Panc1 (cell line): ENCODE measurements at regions not wholly inside any gene's neighbourhood (a gene's known extent, or its start where the extent isn't known, plus 50 kb on each side); places are given as distances from the start of the nearest gene placed in this dataset.

Experiments
- ATAC-seq: fragments of 200-7000 bp; cut with Tn5 transposase; 2 replicates; pipeline ENCODE4 v1.9.1; 2020; ENCODE audit warnings: mild to moderate bottlenecking, moderate library complexity
- BruUV-seq: library from RNA; stranded (reverse); fragments of 400-500 nt; replicated peaks from 2 replicates; lab custom pipeline; 2021; lab: Mats Ljungman, UMichigan
- CTCF ChIA-PET: fragments of 300-600 bp; sonication (Branson Sonifier 250); formaldehyde crosslinking; loops from one replicate; lab custom pipeline; 2022; ENCODE audit warnings: antibody characterized with exemption; lab: Charles Lee
- POLR2A ChIA-PET: fragments of 300-600 bp; sonication (Branson Sonifier 250); formaldehyde crosslinking; loops from one replicate; lab custom pipeline; 2022; ENCODE audit warnings: antibody characterized with exemption; lab: Charles Lee
- DNase-seq: peaks from one replicate; pipeline ENCODE4 v3.0.0-alpha.2; 2010; ENCODE audit warnings: low read depth, low spot score
- H3K27ac ChIP-seq: 2 replicates; pipeline ENCODE4 v1.5.1; 2011; ENCODE audit warnings: mild to moderate bottlenecking, low read length, inconsistent platforms
- H3K27me3 ChIP-seq: fragments of 200-500 bp; sonication (Bioruptor generic); 2 replicates; pipeline ENCODE4 v1.6.0; 2014; ENCODE audit warnings: low read length, inconsistent platforms; ENCODE audit not compliant: control insufficient read depth, insufficient read depth
- H3K36me3 ChIP-seq: fragments of 200-500 bp; sonication (Bioruptor generic); 2 replicates; pipeline ENCODE4 v1.5.1; 2014; ENCODE audit warnings: inconsistent platforms, mild to moderate bottlenecking, low read length, moderate library complexity; ENCODE audit not compliant: control insufficient read depth, insufficient read depth
- H3K4me1 ChIP-seq: 2 replicates; pipeline ENCODE4 v1.5.1; 2011; ENCODE audit warnings: inconsistent platforms, mild to moderate bottlenecking, low read length, moderate library complexity; ENCODE audit not compliant: control insufficient read depth, insufficient read depth
- H3K4me3 ChIP-seq, 2 experiments: 2 replicates each; pipeline ENCODE4 v1.5.1; 2011 to 2012; ENCODE audit warnings: low read depth in 2 of 2, low read length in 2 of 2, mild to moderate bottlenecking in 2 of 2, inconsistent platforms in 1 of 2, moderate library complexity in 1 of 2
- H3K9me3 ChIP-seq: fragments of 200-500 bp; sonication (Bioruptor generic); 2 replicates; pipeline ENCODE4 v1.5.1; 2014; ENCODE audit warnings: low read depth, mild to moderate bottlenecking, inconsistent platforms, low read length, moderate library complexity; ENCODE audit not compliant: control insufficient read depth, insufficient read depth
- CTCF ChIP-seq: fragments of 450-650 bp; IDR thresholded peaks from 2 replicates; pipeline ENCODE4 v1.5.1; 2017; ENCODE audit warnings: mild to moderate bottlenecking
- POLR2AphosphoS5 ChIP-seq: IDR thresholded peaks from 2 replicates; pipeline ENCODE4 v1.6.1; 2012; ENCODE audit warnings: mild to moderate bottlenecking, low read depth, low read length, moderate library complexity
- REST ChIP-seq, 2 experiments: IDR thresholded peaks; 2 replicates each; pipeline ENCODE4 v1.6.1; 2011 to 2012; ENCODE audit warnings: low read depth in 2 of 2, control low read depth in 1 of 2, low read length in 1 of 2, mild to moderate bottlenecking in 1 of 2, moderate library complexity in 1 of 2; ENCODE audit not compliant: insufficient read depth in 1 of 2
- SIN3A ChIP-seq: IDR thresholded peaks from 2 replicates; pipeline ENCODE4 v1.6.1; 2012; ENCODE audit warnings: low read depth, mild to moderate bottlenecking, low read length, moderate library complexity, borderline replicate concordance; ENCODE audit not compliant: insufficient read depth
- TCF7L2 ChIP-seq: IDR thresholded peaks from 2 replicates; pipeline ENCODE4 v1.6.1; 2011; ENCODE audit warnings: mild to moderate bottlenecking, low read depth, low read length, inconsistent platforms
- in situ Hi-C: cut with HindIII; loops from 2 replicates; pipeline ENCODE4 v1.10.0; 2016; ENCODE audit warnings: low sequenced_read_pairs, low pct_unique_long_range_greater_than_20kb
- intact Hi-C: fragments of 100-400 bp; cut with micrococcal nuclease; formaldehyde crosslinking; loops from one replicate; pipeline ENCODE4 v1.10.0; 2022; ENCODE audit not compliant: unreplicated experiment

GRCh38 chr3:168860028-168860427, 764.3 kb upstream of the GOLIM4 start:
- in situ Hi-C loops (no loop called here), intact Hi-C loops (no loop called here)
- POLR2A ChIA-PET, result no interaction called here
- no TSS peak for BruUV-seq
- TF ChIP-seq SIN3A, result no peak
- no peak for TF ChIP-seq REST (IDR thresholded peaks at IDR 0.05; ENCODE audit: insufficient read depth in 1 of 2, low read depth in 2 of 2, low read length in 1 of 2)
- no peak for TF ChIP-seq TCF7L2
- no peak for TF ChIP-seq CTCF
- TF ChIP-seq POLR2AphosphoS5, result no peak
- no peaks in the 10 kb centered on the region for H3K4me1 ChIP-seq
- no peaks in the 10 kb centered on the region for H3K27me3 ChIP-seq
- H3K36me3 ChIP-seq, result no peaks in the 10 kb centered on the region
- CTCF ChIA-PET, result no interaction called here
- ATAC-seq (no peak), DNase-seq (no peak)
- H3K9me3 ChIP-seq, result no peaks in the 10 kb centered on the region
- H3K27ac ChIP-seq, result no peak overlapping the region
- no peak overlapping the region for H3K4me3 ChIP-seq

GRCh38 chr3:168859574-168859973, 763.9 kb upstream of the GOLIM4 start:
- in situ Hi-C loops, result no loop called here

More at GRCh38 chr3:168859574-168859973, 763.9 kb upstream of the GOLIM4 start:
- intact Hi-C loops, result no loop called here
- DNase-seq (no peak), ATAC-seq (no peak)
- no TSS peak for BruUV-seq
- H3K4me1 ChIP-seq, result no peaks in the 10 kb centered on the region
- H3K27me3 ChIP-seq, result no peaks in the 10 kb centered on the region
- H3K4me3 ChIP-seq, result no peak overlapping the region
- POLR2A ChIA-PET, result no interaction called here
- H3K36me3 ChIP-seq, result no peaks in the 10 kb centered on the region
- TF ChIP-seq SIN3A, result no peak
- no peak for TF ChIP-seq REST (IDR thresholded peaks at IDR 0.05; ENCODE audit: insufficient read depth in 1 of 2, low read depth in 2 of 2, low read length in 1 of 2)
- TF ChIP-seq POLR2AphosphoS5, result no peak
- H3K27ac ChIP-seq, result no peak overlapping the region
- H3K9me3 ChIP-seq, result no peaks in the 10 kb centered on the region
- CTCF ChIA-PET, result no interaction called here
